Loucy (cell line): ENCODE measurements at regions not wholly inside any gene's neighbourhood (a gene's known extent, or its start where the extent isn't known, plus 50 kb on each side); places are given as distances from the start of the nearest gene placed in this dataset.

ENCODE experiments used
- H2AFZ ChIP-seq: fragments of 200-600 bp; sonication (generic); 2 replicates; pipeline ENCODE4 v1.6.0; 2016; ENCODE audit warnings: antibody characterized with exemption, mild to moderate bottlenecking, low read length, moderate library complexity
- H3F3A ChIP-seq: fragments of 200-600 bp; 2 replicates; pipeline ENCODE4 v1.6.0; 2016; ENCODE audit warnings: antibody characterized with exemption, low read depth, mild to moderate bottlenecking
- H3K27me3 ChIP-seq: fragments of 200-600 bp; sonication (generic); 2 replicates; pipeline ENCODE4 v1.6.1; 2014; ENCODE audit warnings: low read length, mild to moderate bottlenecking; ENCODE audit not compliant: insufficient read depth, poor library complexity, severe bottlenecking
- H3K36me3 ChIP-seq: fragments of 200-600 bp; sonication (generic); 2 replicates; pipeline ENCODE4 v1.6.1; 2016; ENCODE audit warnings: low read length; ENCODE audit not compliant: insufficient read depth
- H3K4me1 ChIP-seq: fragments of 200-600 bp; sonication (generic); 2 replicates; pipeline ENCODE4 v1.5.1; 2014; ENCODE audit warnings: low read length, mild to moderate bottlenecking; ENCODE audit not compliant: insufficient read depth, poor library complexity, severe bottlenecking
- H3K4me2 ChIP-seq: fragments of 200-600 bp; sonication (generic); 2 replicates; pipeline ENCODE4 v1.6.0; 2014; ENCODE audit warnings: antibody characterized with exemption, low read length, low read depth, mild to moderate bottlenecking; ENCODE audit not compliant: poor library complexity, severe bottlenecking
- H3K4me3 ChIP-seq: fragments of 200-600 bp; sonication (generic); 2 replicates; pipeline ENCODE4 v1.5.1; 2014; ENCODE audit warnings: low read length, mild to moderate bottlenecking, mixed read lengths; ENCODE audit not compliant: poor library complexity, severe bottlenecking
- H3K79me2 ChIP-seq: fragments of 200-600 bp; sonication (generic); 2 replicates; pipeline ENCODE4 v1.6.1; 2014; ENCODE audit warnings: low read length; ENCODE audit not compliant: insufficient read depth
- H3K9ac ChIP-seq: fragments of 200-600 bp; sonication (generic); 2 replicates; pipeline ENCODE4 v1.6.0; 2014; ENCODE audit warnings: mild to moderate bottlenecking, low read depth, low read length, moderate library complexity; ENCODE audit not compliant: poor library complexity, severe bottlenecking
- H3K9me2 ChIP-seq: fragments of 200-600 bp; sonication (generic); replicated peaks from 2 replicates; pipeline ENCODE4 v1.6.1; 2016; ENCODE audit warnings: low read depth, low read length, mixed read lengths
- H3K9me3 ChIP-seq: fragments of 200-600 bp; sonication (generic); 2 replicates; pipeline ENCODE4 v1.6.1; 2014; ENCODE audit warnings: mild to moderate bottlenecking, antibody characterized with exemption, low read length, low read depth; ENCODE audit not compliant: insufficient read depth
- H4K20me1 ChIP-seq: fragments of 200-600 bp; sonication (generic); 2 replicates; pipeline ENCODE4 v1.6.0; 2014; ENCODE audit warnings: antibody characterized with exemption, low read length, mild to moderate bottlenecking; ENCODE audit not compliant: insufficient read depth, poor library complexity, severe bottlenecking
- EZH2phosphoT487 ChIP-seq: fragments of 200-600 bp; IDR thresholded peaks from 2 replicates; pipeline ENCODE4 v1.6.1; 2018; ENCODE audit warnings: antibody characterized with exemption, mild to moderate bottlenecking, moderate library complexity, borderline replicate concordance
- TF ChIP-seq, protein P1 (sequence below): fragments of 200-600 bp; sonication (generic); conservative IDR thresholded peaks from 2 replicates; pipeline ENCODE4 v1.5.1; 2014; ENCODE audit warnings: mild to moderate bottlenecking, antibody characterized with exemption, low read length

DNA sequence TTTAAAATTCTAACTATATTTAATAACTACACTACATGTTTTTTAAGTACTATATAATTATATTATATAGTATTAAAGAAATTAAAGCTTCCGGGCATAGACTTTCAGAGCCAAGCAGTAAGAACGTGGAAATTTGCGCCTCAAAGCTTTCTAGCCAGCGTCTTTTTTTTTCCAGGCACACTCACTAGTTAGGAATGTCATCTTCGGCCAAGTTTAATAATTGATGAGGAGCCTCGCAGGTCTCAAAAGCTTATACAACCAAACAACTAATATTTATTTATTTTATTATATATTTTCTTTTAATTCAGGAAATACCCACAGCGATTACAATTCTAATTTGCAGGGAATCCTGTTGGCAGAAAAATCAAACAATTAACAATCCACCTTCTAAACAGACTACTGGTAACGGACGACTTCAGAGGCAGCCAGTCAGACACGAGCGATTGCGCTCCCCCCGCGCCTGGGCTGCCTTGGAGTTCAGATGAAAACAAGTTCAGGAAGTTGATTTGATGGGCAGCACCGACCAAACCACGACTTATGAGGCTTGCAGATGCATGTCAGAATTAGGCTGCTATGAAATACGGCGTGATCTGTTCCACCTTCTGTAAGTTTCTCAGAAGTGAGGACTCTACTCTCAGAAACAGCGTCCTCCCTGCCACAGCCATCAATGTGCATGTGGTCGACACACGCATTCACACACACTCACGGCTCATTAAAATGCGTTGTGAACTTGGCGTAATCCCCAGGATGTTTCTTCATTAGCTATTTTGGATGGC is 431.8 kb upstream of the MGMT start:
- Histone ChIP-seq H4K20me1 (no peaks in the 10 kb centered on the region), H2AFZ (peak overlapping the region; percentile 18; the same call in 1 of the 2 replicates), H3K4me2 (peak overlapping the region; percentile 97), H3K4me1 (peaks cover 82% of the 10 kb centered on the region), H3K9ac (peak overlapping the region; percentile 98), H3K4me3 (peak overlapping the region; percentile 81), H3K9me2 (no peaks in the 10 kb centered on the region), H3K79me2 (peaks cover 30% of the 10 kb centered on the region), H3K36me3 (no peaks in the 10 kb centered on the region), H3F3A (peaks cover 5% of the 10 kb centered on the region; the same call in 1 of the 2 replicates), H3K9me3 (no peaks in the 10 kb centered on the region), H3K27me3 (no peaks in the 10 kb centered on the region)
- TF ChIP-seq, protein P1, sequence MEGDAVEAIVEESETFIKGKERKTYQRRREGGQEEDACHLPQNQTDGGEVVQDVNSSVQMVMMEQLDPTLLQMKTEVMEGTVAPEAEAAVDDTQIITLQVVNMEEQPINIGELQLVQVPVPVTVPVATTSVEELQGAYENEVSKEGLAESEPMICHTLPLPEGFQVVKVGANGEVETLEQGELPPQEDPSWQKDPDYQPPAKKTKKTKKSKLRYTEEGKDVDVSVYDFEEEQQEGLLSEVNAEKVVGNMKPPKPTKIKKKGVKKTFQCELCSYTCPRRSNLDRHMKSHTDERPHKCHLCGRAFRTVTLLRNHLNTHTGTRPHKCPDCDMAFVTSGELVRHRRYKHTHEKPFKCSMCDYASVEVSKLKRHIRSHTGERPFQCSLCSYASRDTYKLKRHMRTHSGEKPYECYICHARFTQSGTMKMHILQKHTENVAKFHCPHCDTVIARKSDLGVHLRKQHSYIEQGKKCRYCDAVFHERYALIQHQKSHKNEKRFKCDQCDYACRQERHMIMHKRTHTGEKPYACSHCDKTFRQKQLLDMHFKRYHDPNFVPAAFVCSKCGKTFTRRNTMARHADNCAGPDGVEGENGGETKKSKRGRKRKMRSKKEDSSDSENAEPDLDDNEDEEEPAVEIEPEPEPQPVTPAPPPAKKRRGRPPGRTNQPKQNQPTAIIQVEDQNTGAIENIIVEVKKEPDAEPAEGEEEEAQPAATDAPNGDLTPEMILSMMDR = no peak
- no peak for TF ChIP-seq EZH2phosphoT487

DNA sequence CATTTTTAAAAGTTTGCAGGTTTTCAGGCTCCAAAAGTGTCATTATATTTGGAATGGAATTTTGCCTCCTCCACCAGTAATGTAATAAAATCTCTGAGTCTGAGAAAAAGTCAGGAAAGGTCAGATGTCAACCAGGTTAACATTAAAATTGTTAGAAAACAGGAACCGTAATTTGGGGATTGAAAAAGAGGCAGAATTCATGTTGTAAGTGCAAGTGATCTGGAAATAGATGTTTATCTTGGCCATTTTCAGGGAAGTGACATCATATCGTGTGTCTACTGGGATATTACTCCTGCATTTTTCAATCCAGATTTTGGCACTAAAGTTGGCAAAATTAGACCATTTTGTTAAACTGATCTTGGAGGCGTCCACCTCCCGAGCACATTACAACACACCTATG is 428.5 kb upstream of the MGMT start:
- H3K4me3 ChIP-seq = no peak overlapping the region
- H3K4me2 ChIP-seq = no peak overlapping the region
- H3K27me3 ChIP-seq = no peaks in the 10 kb centered on the region
- peaks cover 16% of the 10 kb centered on the region for H3K79me2 ChIP-seq
- H3K9me2 ChIP-seq = no peaks in the 10 kb centered on the region
- peaks cover 5% of the 10 kb centered on the region; the same call in 1 of the 2 replicates for H3F3A ChIP-seq
- no peaks in the 10 kb centered on the region for H3K36me3 ChIP-seq
- TF ChIP-seq EZH2phosphoT487 = no peak
- TF ChIP-seq, protein P1 = no peak
- peak overlapping the region; percentile 14 for H3K9ac ChIP-seq
- peaks cover 67% of the 10 kb centered on the region for H3K4me1 ChIP-seq
- H2AFZ ChIP-seq = 0 out of 2 replicates have a peak overlapping the region, but pooled peaks have one; percentile 6
- H3K9me3 ChIP-seq = no peaks in the 10 kb centered on the region
- H4K20me1 ChIP-seq = no peaks in the 10 kb centered on the region

DNA sequence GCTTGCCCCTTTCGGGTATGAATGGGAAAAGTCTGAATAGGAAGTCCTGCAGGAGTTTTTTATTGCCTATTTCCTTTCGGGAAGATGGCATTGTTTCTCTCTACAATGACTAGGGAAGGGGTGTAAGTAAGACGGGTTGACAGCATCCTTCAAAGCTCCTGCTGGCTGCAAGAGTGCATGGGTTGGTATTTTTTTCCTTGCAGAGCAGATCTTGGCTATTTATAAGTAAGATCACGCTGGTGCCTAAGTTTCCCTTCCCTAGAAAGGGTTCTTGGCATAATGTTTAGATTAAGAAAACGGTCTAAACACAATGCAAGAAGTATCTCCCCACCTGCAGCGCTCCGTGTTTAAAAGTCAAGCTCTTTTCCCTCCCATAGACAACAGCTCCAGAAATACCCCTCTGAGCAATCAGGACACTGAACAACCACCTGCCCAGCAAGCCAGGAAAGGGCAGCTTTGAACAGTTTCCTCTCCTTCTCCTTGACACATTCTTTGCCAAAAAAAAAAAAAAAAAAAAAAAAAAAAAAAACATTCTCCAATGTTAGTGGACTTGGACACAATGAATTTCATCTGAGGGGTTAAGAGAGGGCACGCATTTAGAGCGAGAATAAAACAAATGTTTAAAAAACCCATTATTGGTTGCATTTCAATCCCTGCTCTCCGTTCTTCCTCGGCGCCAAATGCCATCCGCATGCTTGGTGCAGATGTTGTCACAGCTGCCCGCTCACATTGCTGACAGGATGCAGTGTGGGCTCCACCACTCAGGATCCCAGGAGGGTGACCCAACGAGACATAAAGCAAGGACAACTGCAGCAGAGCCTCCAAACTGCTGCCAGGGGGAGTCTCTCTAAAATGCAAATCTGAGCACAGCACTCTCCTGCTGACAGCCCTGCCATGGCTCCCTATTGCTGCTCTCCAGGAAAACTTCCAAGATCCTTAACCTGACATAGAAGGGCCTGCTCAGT is 427.4 kb upstream of the MGMT start:
- Histone ChIP-seq H3K9me3 (no peaks in the 10 kb centered on the region), H4K20me1 (no peaks in the 10 kb centered on the region), H3K4me1 (peaks cover 58% of the 10 kb centered on the region), H3K9me2 (no peaks in the 10 kb centered on the region), H3K4me2 (no peak overlapping the region), H3K27me3 (no peaks in the 10 kb centered on the region), H3F3A (peaks cover 5% of the 10 kb centered on the region; the same call in 1 of the 2 replicates), H3K9ac (peak overlapping the region; percentile 14), H3K36me3 (no peaks in the 10 kb centered on the region), H3K4me3 (no peak overlapping the region), H2AFZ (no peak overlapping the region), H3K79me2 (peaks cover 9% of the 10 kb centered on the region)
- TF ChIP-seq, protein P1 = no peak
- TF ChIP-seq EZH2phosphoT487 = no peak
